COLO668 (cell line): ENCODE measurements at regions not wholly inside any gene's neighbourhood (a gene's known extent, or its start where the extent isn't known, plus 50 kb on each side); places are given as distances from the start of the nearest gene placed in this dataset.
"Not testable (repeated sequence)": the region's sequence is repeated elsewhere in the genome, so short reads cannot be mapped to it uniquely, and the experiment has no call there.

Experiments
- DNase-seq: peaks from one replicate; lab custom pipeline; 2025; ENCODE audit not compliant: unreplicated experiment; lab: John Stamatoyannopoulos, UW

- no peak for DNase-seq
These were observed 300.1 kb upstream of the STXBP6 start for GRCh38 chr14:25350021-25350420.

- no peak for DNase-seq
These were observed 299.3 kb upstream of the STXBP6 start for GRCh38 chr14:25349269-25349668.

GRCh38 chr14:25340882-25341281 is 290.9 kb upstream of the STXBP6 start:
- no peak for DNase-seq

- no peak for DNase-seq
These were observed 272.8 kb upstream of the STXBP6 start for GRCh38 chr14:25322784-25323183.

GRCh38 chr14:25316007-25316406 is 266.1 kb upstream of the STXBP6 start:
- not testable (repeated sequence) for DNase-seq

GRCh38 chr14:25308244-25308643 is 258.3 kb upstream of the STXBP6 start:
- no peak for DNase-seq

- no peak for DNase-seq
These were observed 254.0 kb upstream of the STXBP6 start for GRCh38 chr14:25303934-25304333.

- DNase-seq, result no peak
These were observed 248.3 kb upstream of the STXBP6 start for GRCh38 chr14:25298238-25298637.

GRCh38 chr14:25290154-25290553 is 240.2 kb upstream of the STXBP6 start:
- not testable (repeated sequence) for DNase-seq

GRCh38 chr14:25274529-25274928 is 224.6 kb upstream of the STXBP6 start:
- DNase-seq, result no peak

GRCh38 chr14:25267186-25267585 is 217.2 kb upstream of the STXBP6 start:
- no peak for DNase-seq

- no peak for DNase-seq
These were observed 209.5 kb upstream of the STXBP6 start for GRCh38 chr14:25259470-25259869.

GRCh38 chr14:25252793-25253192 is 202.8 kb upstream of the STXBP6 start:
- no peak for DNase-seq

GRCh38 chr14:25250516-25250915 is 200.6 kb upstream of the STXBP6 start:
- no peak for DNase-seq

- DNase-seq, result no peak
These were observed 197.7 kb upstream of the STXBP6 start for GRCh38 chr14:25247609-25248008.

- no peak for DNase-seq
These were observed 196.8 kb upstream of the STXBP6 start for GRCh38 chr14:25246751-25247150.

GRCh38 chr14:25239170-25239569 is 189.2 kb upstream of the STXBP6 start:
- DNase-seq, result no peak

GRCh38 chr14:25237845-25238244 is 187.9 kb upstream of the STXBP6 start:
- DNase-seq, result no peak

GRCh38 chr14:25233613-25234012 is 183.7 kb upstream of the STXBP6 start:
- no peak for DNase-seq

GRCh38 chr14:25231004-25231403 is 181.1 kb upstream of the STXBP6 start:
- no peak for DNase-seq

GRCh38 chr14:25226214-25226613 is 176.3 kb upstream of the STXBP6 start:
- DNase-seq, result no peak

GRCh38 chr14:25222256-25222655 is 172.3 kb upstream of the STXBP6 start:
- DNase-seq, result no peak

- DNase-seq, result no peak
These were observed 170.6 kb upstream of the STXBP6 start for GRCh38 chr14:25220514-25220913.

GRCh38 chr14:25215607-25216006 is 165.7 kb upstream of the STXBP6 start:
- no peak for DNase-seq
